Fibroblast of skin of left quadriceps (primary cell): ENCODE measurements at regions not wholly inside any gene's neighbourhood (a gene's known extent, or its start where the extent isn't known, plus 50 kb on each side); places are given as distances from the start of the nearest gene placed in this dataset.
"Not testable (repeated sequence)": the region's sequence is repeated elsewhere in the genome, so short reads cannot be mapped to it uniquely, and the experiment has no call there.

Source experiments
- DNase-seq, 2 experiments: peaks; one replicate each; pipeline ENCODE4 v3.0.0-alpha.2; 2013; ENCODE audit warnings: low read depth in 2 of 2

- no peak for DNase-seq
Observed at GRCh38 chr4:23533859-23534258, 356.0 kb downstream of the PPARGC1A start.

DNA sequence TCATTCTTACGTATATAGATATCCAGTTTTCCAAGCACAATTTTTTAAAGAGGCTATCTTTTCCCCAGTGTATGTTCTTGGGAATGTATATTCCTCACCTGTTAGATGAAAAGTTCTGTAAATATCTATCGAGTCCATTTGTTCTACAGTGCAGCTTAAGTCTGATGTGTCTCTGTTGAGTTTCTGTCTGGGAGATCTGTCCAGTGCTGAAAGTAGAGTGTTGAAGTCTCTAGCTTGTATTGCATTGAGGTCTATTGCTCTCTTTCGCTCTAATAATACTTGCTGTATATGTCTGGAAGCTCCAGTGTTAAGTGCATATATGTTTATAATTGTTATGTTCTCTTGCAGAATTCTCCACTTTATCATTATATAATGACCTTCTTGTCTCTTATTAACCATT lies 373.1 kb downstream of the PPARGC1A start:
- no peak for DNase-seq

- DNase-seq, result no peak
Observed at GRCh38 chr4:23504083-23504482, 385.8 kb downstream of the PPARGC1A start.

GRCh38 chr4:23500894-23501449 lies 388.9 kb downstream of the PPARGC1A start:
- DNase-seq, result no peak

DNA sequence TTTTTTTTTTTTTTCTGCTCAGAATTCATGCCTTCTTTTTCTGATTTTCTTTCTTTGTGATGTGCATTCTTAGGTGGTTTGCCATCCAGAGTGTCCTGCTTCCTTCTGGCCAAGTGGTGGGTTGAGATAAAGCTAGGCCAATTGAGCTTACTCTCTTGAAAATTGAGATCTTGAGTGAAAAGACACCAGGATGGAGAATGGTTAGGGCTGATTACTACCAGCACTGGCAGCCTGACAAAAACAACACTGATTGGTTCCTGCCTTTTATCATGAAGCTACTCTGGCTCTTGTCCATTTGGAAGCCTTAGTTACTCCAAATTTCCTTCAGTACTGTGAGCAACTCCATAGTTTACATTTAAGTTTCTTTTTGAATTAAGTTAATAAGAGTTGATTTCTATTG lies 404.0 kb downstream of the PPARGC1A start:
- DNase-seq, result no peak

DNA sequence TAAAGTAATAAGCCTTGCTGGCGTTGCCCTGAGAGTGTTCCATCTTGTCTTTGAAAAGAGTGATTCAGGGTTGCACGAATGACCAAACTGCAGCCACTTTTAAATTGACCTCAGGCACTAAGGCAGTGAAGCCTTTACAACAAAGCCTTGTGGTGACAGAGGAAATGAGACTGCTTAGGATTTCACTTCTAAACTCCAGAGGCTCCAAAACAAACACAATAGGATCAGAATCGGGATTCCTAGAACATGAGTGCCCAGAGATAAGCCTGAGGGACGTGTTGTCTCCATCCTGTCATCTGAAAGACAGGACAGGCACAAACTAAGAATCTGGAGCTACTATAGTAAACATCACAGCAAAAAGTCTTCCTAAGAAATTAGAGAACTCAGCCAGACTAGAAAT lies 405.2 kb downstream of the PPARGC1A start:
- no peak for DNase-seq

GRCh38 chr4:23483320-23483960 lies 406.4 kb downstream of the PPARGC1A start:
- DNase-seq, result no peak

- DNase-seq, result no peak
Observed at GRCh38 chr4:23481566-23481965, 408.3 kb downstream of the PPARGC1A start.

GRCh38 chr4:23477905-23478304 lies 411.9 kb downstream of the PPARGC1A start:
- DNase-seq, result no peak

GRCh38 chr4:23476515-23477090 lies 413.2 kb downstream of the PPARGC1A start:
- no peak for DNase-seq

GRCh38 chr4:23463071-23463470 lies 426.8 kb downstream of the PPARGC1A start:
- no peak for DNase-seq

GRCh38 chr4:23458054-23458453 lies 431.8 kb downstream of the PPARGC1A start:
- DNase-seq, result no peak

DNA sequence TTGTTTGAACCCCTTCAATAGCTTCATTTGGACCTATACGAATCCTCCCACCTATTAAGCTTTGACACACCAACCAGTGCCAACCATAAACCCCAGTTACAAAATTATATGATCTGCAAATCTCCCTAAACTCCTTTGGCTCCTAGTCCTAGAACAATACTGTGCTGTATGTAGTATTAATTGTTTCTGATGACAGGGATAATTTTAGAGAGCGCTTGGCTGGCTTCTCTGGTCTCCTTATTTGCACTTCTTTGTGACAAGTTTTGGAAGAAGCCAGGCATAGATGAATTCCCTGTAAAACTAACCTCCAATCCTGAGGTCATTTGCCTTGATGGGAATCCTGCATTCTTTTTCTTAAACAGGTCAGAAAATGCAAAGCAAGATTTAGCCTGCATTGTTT lies 433.0 kb downstream of the PPARGC1A start:
- no peak for DNase-seq

- DNase-seq, result no peak
Observed at GRCh38 chr4:23455456-23456158, 434.2 kb downstream of the PPARGC1A start.

DNA sequence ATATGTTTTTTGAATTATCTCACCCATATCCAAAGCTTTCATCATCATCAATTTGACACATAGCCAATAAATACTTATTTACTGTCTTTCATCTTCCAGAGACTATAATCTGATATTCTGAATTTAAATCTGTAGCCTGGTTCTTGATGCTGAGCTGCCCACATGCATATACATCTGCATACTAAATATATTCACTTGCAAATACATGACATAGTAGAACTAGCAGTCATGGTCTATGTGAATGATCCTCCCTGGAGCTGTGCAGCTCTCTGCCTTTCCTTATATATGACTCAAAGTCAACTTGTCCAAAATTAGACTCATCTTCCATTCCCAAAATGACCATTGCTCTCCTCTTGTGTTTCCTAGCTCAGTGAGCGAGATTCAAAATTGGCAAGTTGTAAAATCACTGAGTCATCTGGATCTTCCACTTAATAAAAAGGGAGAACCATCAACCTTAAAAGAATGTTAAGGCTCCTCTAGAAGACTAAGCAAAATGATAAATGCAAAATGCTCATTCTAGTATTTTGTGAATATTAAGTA lies 448.2 kb downstream of the PPARGC1A start:
- DNase-seq, result no peak

GRCh38 chr4:23438764-23439163 lies 451.1 kb downstream of the PPARGC1A start:
- DNase-seq, result no peak

DNA sequence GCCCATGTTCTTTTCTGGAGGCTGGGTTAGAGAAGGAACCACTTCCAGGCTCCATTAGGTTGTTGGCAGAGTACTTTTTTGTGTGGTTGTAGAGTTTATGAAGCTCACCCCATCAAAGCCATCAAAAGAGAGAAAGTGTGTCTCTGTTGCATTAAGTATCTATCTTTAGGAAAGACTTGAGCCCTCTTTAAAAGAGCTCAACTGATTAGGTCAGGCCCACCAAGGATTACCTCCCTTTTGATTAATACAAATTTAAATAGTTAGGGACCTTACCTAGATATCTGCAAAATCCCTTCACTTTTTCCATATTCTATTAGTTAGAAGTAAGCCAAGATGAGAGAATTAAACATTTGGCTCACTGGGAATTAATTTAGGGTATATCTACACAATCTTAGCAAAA lies 460.4 kb downstream of the PPARGC1A start:
- DNase-seq, result no peak

DNA sequence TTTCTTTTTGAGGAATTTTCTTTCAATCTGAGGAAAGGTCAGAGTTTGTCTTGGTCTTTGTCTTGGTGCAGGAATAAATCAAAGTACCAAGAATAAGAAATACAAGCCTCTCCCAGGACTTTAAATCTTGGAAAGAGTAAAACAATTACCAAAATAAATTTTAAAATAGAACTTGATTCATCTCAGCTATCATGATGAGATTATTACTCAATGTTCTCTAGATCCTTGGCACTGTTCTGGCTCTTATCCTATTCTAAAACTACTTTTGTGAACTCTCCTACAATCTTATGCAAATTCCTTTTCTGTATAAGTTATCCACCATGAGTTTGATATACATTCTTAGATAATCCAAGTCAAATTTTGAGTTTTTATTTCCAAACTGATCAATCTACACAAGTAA lies 464.3 kb downstream of the PPARGC1A start:
- DNase-seq, result no peak

GRCh38 chr4:23423540-23423939 lies 466.3 kb downstream of the PPARGC1A start:
- no peak for DNase-seq

GRCh38 chr4:23422878-23423277 lies 467.0 kb downstream of the PPARGC1A start:
- DNase-seq, result no peak

DNA sequence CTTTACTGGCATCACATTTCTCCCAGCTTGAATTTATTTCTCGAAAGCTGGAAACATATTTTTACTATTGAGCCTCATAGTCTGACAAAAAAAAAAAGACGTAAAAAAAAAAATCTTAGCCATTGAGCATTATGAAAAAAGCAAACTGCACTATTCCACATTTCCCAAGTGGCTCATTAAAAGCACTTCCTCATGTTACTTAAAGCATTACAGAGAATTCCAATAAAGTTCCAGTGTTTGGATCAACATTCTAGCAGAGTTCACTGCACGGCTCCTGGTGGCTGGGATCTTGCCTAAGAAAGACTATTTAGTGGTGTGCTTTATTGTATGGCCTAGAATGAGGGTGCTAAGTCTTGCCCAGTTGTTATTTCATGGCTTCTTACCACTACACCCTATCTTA lies 476.2 kb downstream of the PPARGC1A start:
- DNase-seq, result peak; percentile 17 to 40

DNA sequence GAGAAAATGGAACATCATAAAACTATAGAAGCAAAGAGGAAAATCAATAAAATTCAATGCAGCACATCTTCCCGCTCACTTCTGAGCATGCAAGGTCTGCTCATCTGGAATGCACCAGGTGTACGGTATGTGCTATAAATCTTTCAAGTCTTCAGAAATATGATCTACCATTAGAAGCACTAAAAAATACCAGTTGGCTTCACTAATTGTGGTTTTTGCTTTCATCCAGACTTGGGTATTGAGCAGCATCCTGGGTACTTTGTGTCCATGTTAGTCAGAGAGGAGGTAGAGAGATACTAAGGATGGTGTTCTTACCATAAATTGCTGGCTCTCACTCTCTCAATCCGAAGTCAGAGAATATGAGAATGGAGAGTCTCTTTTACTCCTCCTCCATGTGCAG lies 477.1 kb downstream of the PPARGC1A start:
- no peak for DNase-seq

DNA sequence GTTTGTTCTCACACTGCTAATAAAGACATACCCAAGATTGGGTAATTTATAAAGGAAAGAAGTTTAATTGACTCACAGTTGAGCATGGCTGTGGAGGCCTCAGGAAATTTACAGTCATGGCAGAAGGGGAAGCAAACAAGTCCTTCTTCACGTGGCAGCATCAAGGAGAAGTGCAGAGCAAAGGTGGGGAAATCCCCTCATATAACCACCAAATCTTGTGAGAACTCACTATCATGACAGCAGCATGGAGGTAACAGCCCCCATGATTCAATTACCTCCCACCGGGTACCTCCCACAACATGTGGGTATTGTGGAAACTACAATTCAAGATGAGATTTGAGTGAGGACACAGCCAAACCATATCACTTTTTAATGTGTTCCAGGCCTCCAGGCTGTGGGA lies 480.9 kb downstream of the PPARGC1A start:
- not testable (repeated sequence) for DNase-seq
